ENCODE measurements at regions not wholly inside any gene's neighbourhood (a gene's known extent, or its start where the extent isn't known, plus 50 kb on each side); places are given as distances from the start of the nearest gene placed in this dataset.
"Not testable (repeated sequence)": the region's sequence is repeated elsewhere in the genome, so short reads cannot be mapped to it uniquely, and the experiment has no call there.

GRCh38 chr17:68097161-68097805 lies 61.7 kb downstream of the KPNA2 start:
- DNase-seq (ENCODE audit: low read depth, low spot score): no peak
- in situ Hi-C loops (cut with HindIII; ENCODE audit: low pct_unique_long_range_greater_than_20kb, low sequenced_read_pairs): no loop called here

GRCh38 chr17:68099341-68099753 lies 63.8 kb downstream of the KPNA2 start:
- DNase-seq (ENCODE audit: low read depth, low spot score); in situ Hi-C loops (cut with HindIII; ENCODE audit: low pct_unique_long_range_greater_than_20kb, low sequenced_read_pairs): not testable (repeated sequence)

DNA sequence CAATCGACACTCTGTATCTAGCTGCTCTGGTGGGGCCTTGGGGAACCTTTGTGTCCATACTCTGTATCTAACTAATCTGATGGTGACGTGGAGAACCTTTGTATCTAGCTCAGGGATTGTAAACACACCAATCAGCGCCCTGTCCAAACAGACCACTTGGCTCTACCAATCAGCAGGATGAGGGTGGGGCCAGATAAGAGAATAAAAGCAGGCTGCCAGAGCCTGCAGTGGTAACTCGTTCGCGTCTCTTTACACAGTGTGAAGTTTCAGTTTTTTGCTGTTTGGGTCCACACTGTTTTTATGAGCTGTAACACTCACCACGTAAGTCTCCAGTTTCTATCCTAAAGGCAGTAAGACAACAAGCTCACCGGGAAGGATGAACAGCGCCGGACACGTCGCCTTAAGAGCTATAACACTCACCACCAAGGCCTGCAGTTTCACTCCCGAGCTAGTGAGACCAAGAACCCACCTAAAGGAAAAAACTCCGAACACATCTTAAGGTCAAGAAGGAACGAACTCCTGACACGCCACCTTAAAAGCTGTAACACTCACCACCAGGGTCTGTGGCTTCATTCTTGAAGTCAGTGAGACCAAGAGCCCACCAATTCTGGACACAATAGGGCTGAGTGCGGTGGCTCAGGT lies 64.6 kb downstream of the KPNA2 start:
- in situ Hi-C loops (cut with HindIII; ENCODE audit: low pct_unique_long_range_greater_than_20kb, low sequenced_read_pairs): no loop called here
- DNase-seq (ENCODE audit: low read depth, low spot score): no peak

DNA sequence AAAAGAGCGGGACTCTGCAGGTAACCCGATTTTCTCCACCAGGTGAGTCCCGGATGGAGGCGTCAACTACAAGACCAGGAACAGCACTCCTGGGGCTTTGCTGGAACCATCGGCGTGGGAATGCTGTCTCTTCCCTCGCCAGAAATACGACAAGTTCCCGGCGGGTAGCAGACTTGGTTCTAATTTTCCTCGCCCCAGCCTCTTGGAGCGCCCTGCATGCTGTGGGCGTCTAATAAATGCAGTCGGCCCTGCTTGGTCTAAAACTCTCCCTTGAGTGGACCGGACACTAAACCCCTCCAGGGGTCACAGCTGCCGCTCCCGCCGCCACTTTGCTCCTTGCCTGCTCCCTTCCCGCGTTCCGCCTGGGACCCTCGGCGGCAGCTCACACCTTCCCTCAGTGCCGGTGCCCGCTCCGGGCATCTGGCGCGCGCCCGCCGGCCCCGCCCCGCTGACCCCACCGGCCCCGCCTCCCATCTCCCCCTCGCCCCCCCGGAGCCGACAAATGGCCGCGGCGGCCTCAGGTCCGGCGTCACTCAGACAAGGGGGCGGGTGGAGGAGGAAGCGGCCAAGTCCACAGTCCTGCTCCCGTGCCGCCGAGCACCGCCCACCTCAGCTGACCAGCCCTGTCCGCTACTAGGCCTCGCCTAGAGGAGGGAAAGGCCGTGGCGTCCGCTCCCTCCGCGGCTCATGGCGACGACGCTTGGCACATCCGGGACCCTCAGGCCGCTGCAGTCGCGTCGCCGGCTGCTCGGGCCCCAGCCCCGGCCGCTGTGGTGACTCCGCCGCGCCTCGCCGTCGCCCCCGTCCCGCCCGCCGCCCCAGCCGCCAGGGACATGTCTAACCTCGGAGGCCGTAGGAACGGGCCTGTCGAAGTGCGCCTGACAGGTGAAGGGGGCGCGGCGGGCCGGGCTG lies 65.8 kb downstream of the KPNA2 start:
- peak; percentile 97 for DNase-seq (ENCODE audit: low read depth, low spot score)
- in situ Hi-C loops (cut with HindIII; ENCODE audit: low pct_unique_long_range_greater_than_20kb, low sequenced_read_pairs): no loop called here

DNA sequence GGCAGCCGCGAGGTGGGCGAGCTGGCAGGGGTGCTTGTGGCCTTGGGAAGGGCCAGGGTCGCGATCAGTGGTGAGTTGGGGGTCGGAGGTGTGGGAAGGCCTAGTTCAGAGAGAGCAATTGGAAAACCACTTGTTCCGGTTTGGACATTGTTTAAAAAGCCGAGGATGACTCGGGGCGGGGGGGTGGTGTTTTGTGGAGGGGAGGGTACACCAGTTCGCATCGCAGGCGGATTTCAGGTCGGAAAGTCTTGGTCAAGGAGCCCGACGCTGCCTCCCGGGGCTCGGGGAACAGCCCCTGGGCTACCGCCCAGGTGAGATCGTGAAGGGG lies 66.4 kb downstream of the KPNA2 start:
- no peak for DNase-seq (ENCODE audit: low read depth, low spot score)
- in situ Hi-C loops (cut with HindIII; ENCODE audit: low pct_unique_long_range_greater_than_20kb, low sequenced_read_pairs): no loop called here

DNA sequence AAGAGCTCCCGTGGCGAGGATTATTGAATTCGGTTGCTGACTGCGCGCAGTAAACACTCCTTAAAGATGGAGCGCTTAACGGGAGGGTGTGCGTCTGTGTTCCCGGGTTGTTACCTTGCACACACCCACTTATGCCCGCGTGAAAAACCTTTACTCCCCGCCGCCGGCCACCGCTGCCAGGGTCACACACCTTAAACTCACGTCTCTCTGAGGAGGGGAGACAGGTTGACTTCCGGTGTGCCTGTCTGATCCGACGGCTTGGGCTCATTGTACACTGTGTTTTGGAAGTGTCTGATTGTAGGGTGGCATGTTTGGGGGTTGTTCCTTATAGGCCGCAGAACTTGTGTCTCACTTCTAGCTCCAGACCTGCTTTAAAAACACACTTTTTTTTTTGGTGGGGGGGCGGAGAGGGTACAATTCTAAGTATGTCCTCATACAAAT lies 66.8 kb downstream of the KPNA2 start:
- no peak for DNase-seq (ENCODE audit: low read depth, low spot score)
- in situ Hi-C loops (cut with HindIII; ENCODE audit: low pct_unique_long_range_greater_than_20kb, low sequenced_read_pairs): no loop called here

DNA sequence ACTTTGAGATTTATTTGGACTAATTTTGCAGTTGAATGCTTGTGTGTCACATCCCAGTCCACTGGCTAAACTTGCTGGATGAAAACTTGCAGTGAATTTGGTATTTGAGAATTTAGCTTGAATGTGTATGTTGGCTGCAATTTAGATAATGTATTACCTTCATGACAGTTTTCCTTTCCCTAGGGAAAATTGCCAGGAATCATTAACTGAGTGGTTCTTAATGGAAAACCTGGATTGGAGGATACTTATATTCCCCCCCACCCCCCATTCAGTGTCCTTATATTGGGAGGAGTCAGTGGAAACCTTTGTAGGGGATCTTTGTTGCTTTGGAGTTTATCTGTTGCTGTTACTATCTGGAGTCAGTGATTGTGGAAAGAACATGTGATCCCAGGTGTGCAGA lies 67.6 kb downstream of the KPNA2 start:
- in situ Hi-C loops (cut with HindIII; ENCODE audit: low pct_unique_long_range_greater_than_20kb, low sequenced_read_pairs): no loop called here
- DNase-seq (ENCODE audit: low read depth, low spot score): no peak

DNA sequence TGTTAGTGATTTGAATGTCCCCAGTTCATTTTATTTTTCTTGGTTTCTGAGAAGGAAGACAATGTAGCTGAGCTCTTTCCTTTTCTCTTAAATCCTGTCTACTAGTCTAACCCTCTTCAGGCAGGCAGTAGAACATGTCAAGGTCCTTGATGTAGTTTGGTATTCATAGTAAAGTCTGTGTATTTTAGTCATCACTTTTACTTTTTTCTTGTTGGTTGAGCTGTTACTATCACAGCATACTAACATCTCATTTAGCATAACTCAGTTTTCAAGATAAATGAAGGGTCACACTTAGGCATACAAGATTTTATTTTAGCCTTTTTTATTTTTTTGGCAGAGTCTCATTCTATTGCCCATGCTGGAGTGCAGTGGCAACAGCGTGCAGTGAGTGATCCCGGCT lies 70.5 kb downstream of the KPNA2 start:
- in situ Hi-C loops (cut with HindIII; ENCODE audit: low pct_unique_long_range_greater_than_20kb, low sequenced_read_pairs): no loop called here
- DNase-seq (ENCODE audit: low read depth, low spot score): no peak

- in situ Hi-C loops (cut with HindIII; ENCODE audit: low pct_unique_long_range_greater_than_20kb, low sequenced_read_pairs): no loop called here
- DNase-seq (ENCODE audit: low read depth, low spot score): no peak
Observed at GRCh38 chr17:68107373-68107772, 71.8 kb downstream of the KPNA2 start.

- DNase-seq (ENCODE audit: low read depth, low spot score): no peak
- in situ Hi-C loops (cut with HindIII; ENCODE audit: low pct_unique_long_range_greater_than_20kb, low sequenced_read_pairs): no loop called here
Observed at GRCh38 chr17:68108313-68109000, 72.9 kb downstream of the KPNA2 start.

DNA sequence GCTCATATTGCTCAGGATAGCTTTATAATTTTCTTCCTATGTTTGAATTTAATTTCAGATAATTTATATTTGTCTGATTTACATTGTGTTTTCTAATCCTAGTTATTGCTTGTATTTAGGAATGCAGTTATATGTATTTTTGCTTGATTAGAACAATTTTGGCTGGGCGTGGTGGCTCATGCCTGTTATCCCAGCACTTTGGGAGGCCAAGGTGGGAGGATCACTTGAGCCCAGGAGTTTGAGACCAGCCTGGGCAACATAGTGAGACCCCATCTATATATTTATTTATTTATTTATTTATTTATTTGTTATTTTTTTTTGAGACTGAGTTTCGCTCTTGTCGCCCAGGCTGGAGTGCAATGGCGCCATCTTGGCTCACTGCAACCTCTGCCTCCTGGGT lies 73.9 kb downstream of the KPNA2 start:
- in situ Hi-C loops (cut with HindIII; ENCODE audit: low pct_unique_long_range_greater_than_20kb, low sequenced_read_pairs); DNase-seq (ENCODE audit: low read depth, low spot score): not testable (repeated sequence)

DNA sequence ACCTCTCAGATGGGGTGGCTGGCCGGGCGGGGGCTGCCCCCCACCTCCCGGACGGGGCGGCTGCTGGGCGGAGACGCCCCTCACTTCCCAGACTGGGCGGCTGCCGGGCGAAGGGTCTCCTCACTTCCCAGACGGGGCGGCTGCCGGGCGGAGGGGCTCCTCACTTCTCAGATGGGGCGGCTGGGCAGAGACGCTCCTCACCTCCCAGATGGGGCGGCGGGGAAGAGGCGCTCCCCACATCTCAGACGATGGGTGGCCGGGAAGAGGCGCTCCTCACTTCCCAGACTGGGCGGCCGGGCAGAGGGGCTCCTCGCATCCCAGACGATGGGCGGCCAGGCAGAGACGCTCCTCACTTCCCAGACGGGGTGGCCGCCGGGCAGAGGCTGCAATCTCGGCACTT lies 80.7 kb downstream of the KPNA2 start:
- DNase-seq (ENCODE audit: low read depth, low spot score); in situ Hi-C loops (cut with HindIII; ENCODE audit: low pct_unique_long_range_greater_than_20kb, low sequenced_read_pairs): not testable (repeated sequence)

DNA sequence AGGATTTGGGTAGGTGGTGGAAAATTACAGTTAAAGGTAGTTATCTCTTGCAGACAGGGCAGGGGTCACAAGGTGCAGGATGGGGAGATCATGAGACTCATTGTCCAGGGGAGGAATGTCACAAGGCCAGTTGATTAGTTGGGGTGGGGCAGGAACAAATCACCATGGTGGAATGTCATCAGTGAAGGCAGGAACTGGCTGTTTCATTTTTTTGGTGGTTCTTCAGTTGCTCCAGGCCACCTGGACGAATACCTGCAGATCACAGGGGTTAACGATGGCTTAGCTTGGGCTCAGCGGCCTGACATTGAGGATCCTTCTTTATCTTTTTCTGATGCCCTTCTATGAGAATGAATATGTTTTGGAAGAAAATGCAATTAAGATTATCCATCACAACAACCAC lies 87.1 kb downstream of the KPNA2 start:
- in situ Hi-C loops (cut with HindIII; ENCODE audit: low pct_unique_long_range_greater_than_20kb, low sequenced_read_pairs): no loop called here
- DNase-seq (ENCODE audit: low read depth, low spot score): no peak

DNA sequence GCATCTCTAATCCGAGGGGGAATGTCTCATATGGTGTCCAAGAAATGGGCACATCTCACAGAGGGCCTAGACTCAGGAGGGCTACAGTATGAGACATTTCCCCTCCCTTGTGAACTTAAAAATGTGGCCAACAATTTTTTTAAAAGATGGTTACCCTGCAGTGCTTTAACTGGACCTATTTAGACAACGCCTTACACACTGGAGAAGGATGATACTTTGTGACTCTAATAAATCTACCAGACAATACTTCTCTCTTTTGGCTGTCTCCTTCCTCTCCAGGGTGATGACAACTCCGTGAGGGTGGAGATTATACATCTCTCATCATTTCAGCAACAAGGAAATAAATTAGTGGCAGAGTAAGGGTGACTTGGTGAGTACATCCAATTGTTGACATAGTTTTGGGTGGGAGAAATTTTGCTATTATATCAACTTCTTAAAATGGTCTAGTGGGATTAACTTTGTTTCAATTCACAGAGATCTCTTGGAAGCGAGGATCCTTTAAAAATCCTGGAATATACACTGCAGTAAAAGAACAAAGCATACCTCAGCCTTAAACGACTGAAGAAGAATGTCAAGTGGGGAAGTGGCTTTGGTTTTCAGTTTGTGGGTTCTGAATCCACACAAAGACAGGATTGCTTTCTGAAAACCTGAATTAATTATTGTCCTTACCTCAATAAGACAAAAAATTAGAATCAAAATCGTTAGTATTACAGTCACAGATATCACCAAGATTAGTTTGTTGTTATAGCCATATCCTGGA lies 89.8 kb downstream of the KPNA2 start:
- in situ Hi-C loops (cut with HindIII; ENCODE audit: low pct_unique_long_range_greater_than_20kb, low sequenced_read_pairs): no loop called here

GRCh38 chr17:68127914-68128313 lies 92.4 kb downstream of the KPNA2 start:
- DNase-seq (ENCODE audit: low read depth, low spot score): no peak
- in situ Hi-C loops (cut with HindIII; ENCODE audit: low pct_unique_long_range_greater_than_20kb, low sequenced_read_pairs): no loop called here

More for the DNA sequence above, 89.8 kb downstream of the KPNA2 start:
- no peak for DNase-seq (ENCODE audit: low read depth, low spot score)

DNA sequence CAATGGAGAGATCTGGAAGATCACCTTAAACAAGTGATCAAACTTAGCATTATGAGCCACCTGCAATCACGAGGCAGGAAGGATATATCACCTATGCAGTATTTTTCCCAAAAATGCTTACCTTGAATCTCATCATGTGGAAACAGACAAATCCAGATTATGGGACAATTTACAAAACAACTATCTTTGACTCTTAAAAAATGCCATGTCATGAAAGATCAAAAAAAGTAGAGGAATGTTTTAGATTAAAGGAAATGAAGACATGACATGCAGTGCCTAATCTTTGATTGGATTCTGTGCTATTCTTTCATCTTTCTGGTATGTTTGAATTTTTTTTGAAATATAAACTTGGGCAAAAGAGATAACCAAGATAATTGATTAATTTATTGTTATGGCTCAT lies 95.9 kb downstream of the KPNA2 start:
- in situ Hi-C loops (cut with HindIII; ENCODE audit: low pct_unique_long_range_greater_than_20kb, low sequenced_read_pairs): no loop called here
- DNase-seq (ENCODE audit: low read depth, low spot score): no peak

GRCh38 chr17:68133346-68134045 lies 98.0 kb downstream of the KPNA2 start:
- DNase-seq (ENCODE audit: low read depth, low spot score): no peak
- in situ Hi-C loops (cut with HindIII; ENCODE audit: low pct_unique_long_range_greater_than_20kb, low sequenced_read_pairs): no loop called here
